SU-DHL-6 (cell line): ENCODE measurements at regions not wholly inside any gene's neighbourhood (a gene's known extent, or its start where the extent isn't known, plus 50 kb on each side); places are given as distances from the start of the nearest gene placed in this dataset.

ENCODE experiments used
- EZH2phosphoT487 ChIP-seq: fragments of 200-600 bp; sonication (generic), shearing (Covaris generic); conservative IDR thresholded peaks from 2 replicates; pipeline ENCODE4 v1.6.1; 2018; ENCODE audit warnings: mild to moderate bottlenecking, antibody characterized with exemption, low read length, moderate library complexity, mixed read lengths
- TF ChIP-seq, protein P1 (sequence below): fragments of 200-600 bp; sonication (generic); IDR thresholded peaks from one replicate; pipeline ENCODE4 v1.5.1; 2017; ENCODE audit warnings: antibody characterized with exemption, mild to moderate bottlenecking, low read length, moderate library complexity; ENCODE audit not compliant: insufficient read depth, poor library complexity, severe bottlenecking

DNA sequence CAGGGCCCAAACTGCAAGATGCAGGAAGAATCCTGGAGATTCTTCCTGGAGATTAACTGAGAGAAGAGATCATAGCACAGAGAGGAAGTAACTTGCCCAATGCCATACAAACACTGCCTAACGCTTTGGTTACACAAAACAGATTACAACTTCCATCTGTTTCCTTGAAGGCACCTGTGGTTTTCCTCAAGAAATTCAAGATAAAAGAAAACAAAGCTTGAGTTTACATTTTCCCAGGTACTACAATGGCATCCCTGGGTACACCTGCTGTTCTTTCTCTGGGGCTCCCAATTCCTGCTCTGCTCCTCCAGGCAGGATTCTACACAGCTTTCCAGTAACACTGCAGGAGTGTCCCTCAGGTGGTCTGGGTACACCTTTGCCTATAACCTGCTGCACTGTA is 781.9 kb upstream of the ID2 start:
- TF ChIP-seq, protein P1, sequence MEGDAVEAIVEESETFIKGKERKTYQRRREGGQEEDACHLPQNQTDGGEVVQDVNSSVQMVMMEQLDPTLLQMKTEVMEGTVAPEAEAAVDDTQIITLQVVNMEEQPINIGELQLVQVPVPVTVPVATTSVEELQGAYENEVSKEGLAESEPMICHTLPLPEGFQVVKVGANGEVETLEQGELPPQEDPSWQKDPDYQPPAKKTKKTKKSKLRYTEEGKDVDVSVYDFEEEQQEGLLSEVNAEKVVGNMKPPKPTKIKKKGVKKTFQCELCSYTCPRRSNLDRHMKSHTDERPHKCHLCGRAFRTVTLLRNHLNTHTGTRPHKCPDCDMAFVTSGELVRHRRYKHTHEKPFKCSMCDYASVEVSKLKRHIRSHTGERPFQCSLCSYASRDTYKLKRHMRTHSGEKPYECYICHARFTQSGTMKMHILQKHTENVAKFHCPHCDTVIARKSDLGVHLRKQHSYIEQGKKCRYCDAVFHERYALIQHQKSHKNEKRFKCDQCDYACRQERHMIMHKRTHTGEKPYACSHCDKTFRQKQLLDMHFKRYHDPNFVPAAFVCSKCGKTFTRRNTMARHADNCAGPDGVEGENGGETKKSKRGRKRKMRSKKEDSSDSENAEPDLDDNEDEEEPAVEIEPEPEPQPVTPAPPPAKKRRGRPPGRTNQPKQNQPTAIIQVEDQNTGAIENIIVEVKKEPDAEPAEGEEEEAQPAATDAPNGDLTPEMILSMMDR, result no peak
- TF ChIP-seq EZH2phosphoT487, result no peak
